Fibroblast of the conjunctiva (primary cell): ENCODE measurements at regions not wholly inside any gene's neighbourhood (a gene's known extent, or its start where the extent isn't known, plus 50 kb on each side); places are given as distances from the start of the nearest gene placed in this dataset.

Experiments
- DNase-seq: peaks from one replicate; pipeline ENCODE4 v3.0.0-alpha.2; 2010; ENCODE audit warnings: low read depth

GRCh38 chr5:4720831-4721230, 419.3 kb upstream of the ADAMTS16 start:
- DNase-seq = no peak

DNA sequence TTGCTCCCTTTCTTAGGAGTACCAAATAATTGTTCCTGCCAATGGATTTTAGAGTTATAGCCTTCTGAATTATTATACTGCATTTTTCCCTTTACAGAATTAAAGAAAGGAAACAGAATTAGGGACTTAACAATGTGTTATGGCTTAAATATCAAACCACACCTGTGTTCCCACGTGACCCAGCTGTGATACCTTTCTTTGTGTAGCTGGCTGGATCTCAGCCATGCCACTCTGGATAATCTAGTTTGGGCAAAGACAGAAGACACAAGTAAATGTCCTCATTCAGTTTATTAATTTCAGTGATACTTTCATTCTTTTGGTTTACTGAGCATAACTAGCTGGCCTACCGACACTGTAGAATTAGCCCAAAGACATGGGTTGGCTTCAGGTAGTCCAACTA, 417.2 kb upstream of the ADAMTS16 start:
- DNase-seq = no peak

GRCh38 chr5:4725594-4725993, 414.5 kb upstream of the ADAMTS16 start:
- no peak for DNase-seq

GRCh38 chr5:4730279-4730678, 409.9 kb upstream of the ADAMTS16 start:
- DNase-seq = no peak

- DNase-seq = no peak
These were observed 405.8 kb upstream of the ADAMTS16 start for GRCh38 chr5:4734348-4734747.

DNA sequence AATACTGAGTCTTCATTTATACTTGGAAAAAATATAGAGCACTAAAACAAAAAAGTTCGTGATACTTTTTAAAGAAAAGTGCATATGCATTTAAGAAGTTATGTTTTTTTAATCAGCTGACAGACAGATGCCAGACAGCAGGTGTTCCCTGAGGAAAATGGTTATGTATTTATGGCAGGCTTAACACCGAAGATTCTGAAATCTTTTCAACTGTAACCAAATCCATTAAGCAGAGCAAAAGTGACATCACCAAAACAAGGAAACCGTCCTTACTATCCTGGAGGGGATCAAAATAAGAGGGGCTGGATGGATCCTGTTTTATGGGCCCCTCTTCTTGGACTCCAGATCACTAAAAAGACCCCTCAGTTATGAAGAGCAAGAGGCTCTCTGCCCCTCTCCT, 404.9 kb upstream of the ADAMTS16 start:
- no peak for DNase-seq

- no peak for DNase-seq
These were observed 402.3 kb upstream of the ADAMTS16 start for GRCh38 chr5:4737868-4738267.

DNA sequence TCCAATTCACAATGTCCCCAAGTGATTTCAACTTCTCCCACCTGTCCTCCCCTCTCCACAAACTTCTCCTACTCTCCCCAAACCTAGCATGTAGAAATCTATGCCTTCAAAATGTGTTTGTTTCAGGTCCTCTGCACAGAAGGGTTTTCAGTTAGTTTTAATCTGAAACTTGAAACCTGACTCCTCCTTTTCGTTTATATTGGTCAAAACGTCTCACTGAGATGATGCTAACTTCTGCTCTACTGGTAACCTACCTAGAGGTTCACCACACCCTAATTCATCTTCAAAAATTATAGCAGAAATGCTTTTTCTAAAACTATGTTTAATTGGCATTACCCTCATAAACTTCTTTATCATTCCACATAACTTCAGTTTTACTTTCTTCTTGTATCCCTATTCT, 401.8 kb upstream of the ADAMTS16 start:
- DNase-seq = no peak

- DNase-seq = no peak
These were observed 400.0 kb upstream of the ADAMTS16 start for GRCh38 chr5:4740156-4740555.

GRCh38 chr5:4758550-4758949, 381.6 kb upstream of the ADAMTS16 start:
- no peak for DNase-seq

DNA sequence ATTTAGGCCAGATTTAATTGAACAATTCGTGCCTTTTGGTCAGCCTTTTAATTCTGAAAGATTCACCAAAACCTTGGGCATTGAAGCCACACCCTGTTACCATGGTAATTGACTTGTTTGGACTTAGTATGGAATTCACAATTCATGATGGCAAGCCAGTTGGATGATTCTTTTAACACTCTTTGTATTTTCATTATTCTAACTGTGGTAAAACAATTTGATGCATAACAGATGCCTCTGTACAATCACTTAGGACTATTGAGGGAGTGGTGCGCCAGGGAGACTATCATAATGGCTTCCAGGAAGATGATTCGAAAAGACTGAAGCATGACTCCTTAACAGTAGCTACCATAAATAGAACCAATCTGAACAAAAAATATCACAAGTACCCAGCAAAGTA, 381.1 kb upstream of the ADAMTS16 start:
- no peak for DNase-seq

DNA sequence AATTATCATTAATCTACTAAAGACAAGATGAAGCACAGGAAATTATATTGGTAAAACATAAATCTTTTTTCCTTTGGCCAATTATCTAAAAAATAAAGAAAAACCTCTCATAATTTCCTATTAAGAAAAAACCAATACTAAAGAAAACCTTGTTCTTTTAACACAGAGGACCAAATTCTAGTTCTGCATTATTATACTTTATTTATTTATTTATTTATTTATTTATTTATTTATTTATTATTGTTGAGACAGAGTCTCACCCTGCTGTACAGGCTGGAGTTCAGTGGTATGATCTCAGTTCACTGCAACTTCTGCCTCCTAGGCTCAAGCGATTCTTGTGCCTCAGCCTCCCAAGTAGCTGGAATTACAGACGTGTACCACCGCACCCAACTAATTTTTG, 377.8 kb upstream of the ADAMTS16 start:
- no peak for DNase-seq

GRCh38 chr5:4765411-4765810, 374.7 kb upstream of the ADAMTS16 start:
- DNase-seq = no peak

GRCh38 chr5:4766101-4766500, 374.0 kb upstream of the ADAMTS16 start:
- DNase-seq = no peak

DNA sequence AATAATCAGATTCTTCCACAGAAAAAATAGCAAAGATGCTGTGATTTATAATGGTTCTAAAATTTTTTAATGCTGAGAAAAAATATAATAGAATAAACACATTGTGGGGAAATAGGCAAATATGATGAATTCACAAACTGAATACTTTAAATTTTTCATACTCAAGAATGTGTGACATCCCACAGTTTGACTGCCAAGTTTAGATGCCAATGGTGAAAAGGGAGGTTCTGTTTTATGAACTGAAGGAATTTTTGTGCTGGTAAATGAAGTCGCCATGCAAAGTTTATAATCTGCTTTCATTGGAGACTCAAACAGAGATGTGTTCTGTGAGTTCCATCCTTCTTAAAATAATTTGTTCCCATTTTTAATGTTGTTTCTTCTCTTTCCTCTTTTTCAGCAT, 367.5 kb upstream of the ADAMTS16 start:
- DNase-seq = no peak

DNA sequence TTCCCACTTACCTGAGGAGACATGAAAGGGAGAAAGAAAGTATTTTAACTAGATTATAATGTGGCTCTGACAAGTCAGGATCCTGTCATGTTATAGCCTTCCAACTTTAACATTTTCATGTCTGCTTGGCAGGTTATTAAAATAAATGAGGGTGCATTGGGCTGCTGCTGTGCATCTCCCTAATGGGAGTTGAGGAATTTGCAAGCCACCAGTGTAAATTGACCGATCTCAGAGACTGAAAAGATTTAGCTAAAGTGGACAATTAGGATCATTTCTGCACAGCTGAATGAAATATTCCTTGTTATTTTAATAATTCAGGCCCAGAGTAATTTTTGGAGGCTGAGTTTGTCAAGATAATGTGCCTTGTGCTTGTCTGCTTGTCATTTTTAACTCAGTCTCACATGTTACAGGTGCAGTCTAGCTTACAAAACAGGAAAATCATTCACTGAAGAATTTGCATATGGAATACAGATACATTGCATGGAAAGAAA, 366.3 kb upstream of the ADAMTS16 start:
- DNase-seq = no peak

DNA sequence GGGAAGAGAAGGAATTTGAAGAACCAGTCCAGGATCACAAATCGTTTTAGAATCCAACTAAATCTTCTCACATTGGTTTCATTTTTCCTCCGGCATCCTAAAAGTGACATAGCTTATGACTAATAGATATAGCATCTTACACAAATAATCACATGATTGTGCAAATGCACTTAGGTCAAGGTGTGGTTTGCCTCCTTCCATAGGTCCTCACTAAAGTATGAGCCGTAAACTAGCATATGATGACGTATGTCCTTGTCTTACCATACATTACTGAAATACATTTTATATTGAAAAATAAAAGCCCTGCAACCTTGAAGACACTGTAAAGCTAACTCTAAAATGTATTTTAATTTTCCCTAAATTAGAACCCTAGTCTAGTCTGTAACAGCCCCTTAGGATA, 362.7 kb upstream of the ADAMTS16 start:
- DNase-seq = no peak

DNA sequence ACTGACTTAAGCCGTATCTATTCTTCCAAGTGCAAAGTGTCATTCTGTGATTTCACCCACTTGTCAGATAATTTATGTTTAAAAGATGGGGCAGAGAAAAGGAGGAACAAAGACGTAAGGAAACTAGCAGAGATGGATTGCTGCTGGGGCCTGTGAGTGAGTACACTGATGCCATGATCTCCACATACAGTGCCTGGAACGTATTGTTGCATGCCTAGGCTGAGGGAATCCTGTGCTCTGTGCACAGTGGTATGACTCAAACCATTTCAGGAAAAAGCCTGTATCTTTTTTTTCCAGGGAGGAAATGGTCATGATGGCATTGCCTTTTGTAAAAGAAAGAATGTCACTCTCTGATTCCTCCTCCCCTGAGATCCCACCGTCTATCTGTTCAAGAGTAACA, 359.5 kb upstream of the ADAMTS16 start:
- no peak for DNase-seq

GRCh38 chr5:4781299-4781698, 358.8 kb upstream of the ADAMTS16 start:
- no peak for DNase-seq

GRCh38 chr5:4785971-4786370, 354.2 kb upstream of the ADAMTS16 start:
- DNase-seq = no peak

- no peak for DNase-seq
These were observed 342.7 kb upstream of the ADAMTS16 start for GRCh38 chr5:4797445-4797844.

DNA sequence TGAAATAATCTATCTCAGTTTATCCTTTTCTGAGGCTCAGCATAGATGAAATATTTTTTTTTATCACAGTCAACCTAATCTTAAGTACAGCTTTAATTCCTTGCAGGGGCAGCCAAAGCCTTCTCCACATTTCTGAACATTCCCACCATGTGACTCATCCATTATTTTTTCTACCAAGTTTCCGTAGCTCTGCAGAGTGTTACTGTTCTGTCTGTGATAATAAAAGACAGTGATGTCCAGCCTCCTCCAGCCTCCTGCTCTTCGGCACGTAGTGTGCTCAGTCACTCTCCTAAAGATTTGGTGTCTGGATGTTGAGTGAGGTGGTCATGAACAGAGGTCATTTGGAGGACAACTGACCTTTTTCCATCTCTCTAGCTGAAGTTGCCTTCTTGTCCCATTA, 338.1 kb upstream of the ADAMTS16 start:
- DNase-seq = no peak

- no peak for DNase-seq
These were observed 335.3 kb upstream of the ADAMTS16 start for GRCh38 chr5:4804691-4805360.

DNA sequence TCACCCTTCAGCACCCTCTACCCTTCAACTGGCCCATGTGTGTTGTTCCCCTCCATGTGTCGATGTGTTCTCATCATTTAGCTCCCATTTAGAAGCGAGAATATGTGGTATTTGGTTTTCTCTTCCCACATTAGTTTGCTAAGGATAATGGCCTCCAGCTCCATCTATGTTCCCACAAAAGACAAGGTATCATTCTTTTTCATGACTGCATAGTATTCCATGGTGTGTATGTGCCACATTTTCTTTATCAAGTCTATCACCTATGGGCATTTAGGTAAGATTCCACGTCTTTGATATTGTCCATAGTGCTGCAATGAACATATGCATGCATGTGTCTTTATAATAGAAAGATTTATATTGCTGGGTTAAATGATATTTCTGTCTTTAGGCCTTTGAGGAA, 325.1 kb upstream of the ADAMTS16 start:
- no peak for DNase-seq

- no peak for DNase-seq
These were observed 322.4 kb upstream of the ADAMTS16 start for GRCh38 chr5:4817767-4818166.
